ENCODE measurements at regions not wholly inside any gene's neighbourhood (a gene's known extent, or its start where the extent isn't known, plus 50 kb on each side); places are given as distances from the start of the nearest gene placed in this dataset.

GRCh38 chr11:42473106-42473505 lies 838.7 kb upstream of the API5 start:
- H3K4me3 ChIP-seq (replicated peaks in 1 of 3; ENCODE audit: insufficient read depth in 1 of 3, low read depth in 1 of 3, low read length in 3 of 3): no peak overlapping the region
- H3K4me1 ChIP-seq (ENCODE audit: control insufficient read depth, extremely low read depth, insufficient read depth, low read length): no peaks in the 10 kb centered on the region
- FAIRE-seq (no peak), DNase-seq (ENCODE audit: low read depth, low spot score) (no peak)
- H3K79me2 ChIP-seq (ENCODE audit: control insufficient read depth, insufficient read depth, low read length): no peaks in the 10 kb centered on the region
- H3K27ac ChIP-seq (ENCODE audit: insufficient read depth, low read depth, low read length): no peak overlapping the region
- H3K4me2 ChIP-seq (ENCODE audit: insufficient read depth, low read length): no peak overlapping the region
- no peaks in the 10 kb centered on the region for H4K20me1 ChIP-seq (replicated peaks; ENCODE audit: control insufficient read depth, extremely low read depth, insufficient read depth, low read length)
- dilution Hi-C loops (cut with MboI; ENCODE audit: extremely low pct_ligation_motif_present, low sequenced_read_pairs): no loop called here
- H3K9me3 ChIP-seq (replicated peaks; ENCODE audit: control insufficient read depth, insufficient read depth, low read length): no peaks in the 10 kb centered on the region
- no peak overlapping the region for H3K9ac ChIP-seq (replicated peaks; ENCODE audit: extremely low read depth, insufficient read depth, low read length)
- intact Hi-C loops (cut with micrococcal nuclease): no loop called here
- no peaks in the 10 kb centered on the region for H3K36me3 ChIP-seq (ENCODE audit: control insufficient read depth in 2 of 2, extremely low read depth in 1 of 2, insufficient read depth in 2 of 2, low read length in 2 of 2)
- BruUV-seq (replicated peaks): no TSS peak
- ChIA-PET POLR2A (no interaction called here), CTCF (no interaction called here)
- no peak for TF ChIP-seq EZH2 (IDR thresholded peaks at IDR 0.05; ENCODE audit: borderline replicate concordance, low read depth, low read length, severe bottlenecking)
- no peak for TF ChIP-seq MYC (IDR thresholded peaks at IDR 0.05; ENCODE audit: low read depth, low read length)
- TF ChIP-seq CTCF (IDR thresholded peaks at IDR 0.05; ENCODE audit: extremely low read depth in 1 of 2, insufficient read depth in 1 of 2, low read depth in 1 of 2, low read length in 2 of 2): no peak
- TF ChIP-seq GATA2 (IDR thresholded peaks at IDR 0.05; ENCODE audit: insufficient read depth, insufficient read length, low read depth, low read length): no peak
- no peaks in the 10 kb centered on the region for H3K27me3 ChIP-seq (ENCODE audit: control insufficient read depth in 2 of 2, insufficient read depth in 2 of 2, low read length in 2 of 2)
- H3K9me1 ChIP-seq (replicated peaks; ENCODE audit: control insufficient read depth, extremely low read depth, insufficient read depth, low read length): no peaks in the 10 kb centered on the region
- no peak overlapping the region for H2AFZ ChIP-seq (ENCODE audit: low read depth, low read length)

DNA sequence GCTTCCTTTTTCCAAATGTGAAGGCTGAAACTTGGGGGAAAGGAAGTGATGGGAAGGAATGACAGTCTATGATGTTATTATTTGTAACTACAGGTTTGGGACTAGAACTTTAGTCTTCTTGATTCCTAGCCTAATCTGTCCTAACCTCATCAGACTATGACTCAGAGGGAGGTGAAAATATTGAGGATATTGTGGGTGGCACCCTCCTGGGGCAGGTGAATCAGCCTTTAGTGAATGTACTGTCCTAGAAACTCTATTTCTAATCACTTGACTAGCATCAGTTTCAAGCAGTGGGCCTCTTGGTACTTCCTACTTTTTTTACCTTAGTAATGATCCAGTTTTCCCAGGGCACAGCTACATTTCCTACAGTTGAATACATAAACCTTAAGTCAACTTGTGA lies 829.0 kb upstream of the API5 start:
- dilution Hi-C loops (cut with MboI; ENCODE audit: extremely low pct_ligation_motif_present, low sequenced_read_pairs) (no loop called here), intact Hi-C loops (cut with micrococcal nuclease) (no loop called here)
- Histone ChIP-seq H3K36me3 (ENCODE audit: control insufficient read depth in 2 of 2, extremely low read depth in 1 of 2, insufficient read depth in 2 of 2, low read length in 2 of 2) (no peaks in the 10 kb centered on the region), H3K4me2 (ENCODE audit: insufficient read depth, low read length) (no peak overlapping the region), H3K79me2 (ENCODE audit: control insufficient read depth, insufficient read depth, low read length) (no peaks in the 10 kb centered on the region), H2AFZ (ENCODE audit: low read depth, low read length) (no peak overlapping the region), H3K9me1 (replicated peaks; ENCODE audit: control insufficient read depth, extremely low read depth, insufficient read depth, low read length) (no peaks in the 10 kb centered on the region), H4K20me1 (replicated peaks; ENCODE audit: control insufficient read depth, extremely low read depth, insufficient read depth, low read length) (no peaks in the 10 kb centered on the region), H3K27me3 (ENCODE audit: control insufficient read depth in 2 of 2, insufficient read depth in 2 of 2, low read length in 2 of 2) (no peaks in the 10 kb centered on the region), H3K9me3 (replicated peaks; ENCODE audit: control insufficient read depth, insufficient read depth, low read length) (no peaks in the 10 kb centered on the region), H3K27ac (ENCODE audit: insufficient read depth, low read depth, low read length) (no peak overlapping the region), H3K9ac (replicated peaks; ENCODE audit: extremely low read depth, insufficient read depth, low read length) (no peak overlapping the region), H3K4me3 (replicated peaks in 1 of 3; ENCODE audit: insufficient read depth in 1 of 3, low read depth in 1 of 3, low read length in 3 of 3) (no peak overlapping the region), H3K4me1 (ENCODE audit: control insufficient read depth, extremely low read depth, insufficient read depth, low read length) (no peaks in the 10 kb centered on the region)
- no peak for DNase-seq (ENCODE audit: low read depth, low spot score)
- CTCF ChIA-PET: no interaction called here
- no peak for TF ChIP-seq POLR2A (IDR thresholded peaks at IDR 0.05; ENCODE audit: low read depth, low read length)
- no peak for TF ChIP-seq MYC (IDR thresholded peaks at IDR 0.05; ENCODE audit: low read depth, low read length)
- TF ChIP-seq CTCF (IDR thresholded peaks at IDR 0.05; ENCODE audit: extremely low read depth in 1 of 2, insufficient read depth in 1 of 2, low read depth in 1 of 2, low read length in 2 of 2): no peak
- no peak for TF ChIP-seq JUN (IDR thresholded peaks at IDR 0.05; ENCODE audit: borderline replicate concordance, insufficient read depth, insufficient read length, low read depth)
- TF ChIP-seq GATA2 (IDR thresholded peaks at IDR 0.05; ENCODE audit: insufficient read depth, insufficient read length, low read depth, low read length): no peak
- TF ChIP-seq FOS (IDR thresholded peaks at IDR 0.05; ENCODE audit: borderline replicate concordance, insufficient read depth, low read length): no peak
- TF ChIP-seq POLR2AphosphoS5 (IDR thresholded peaks at IDR 0.05; ENCODE audit: insufficient read depth, low read depth, low read length): no peak
- FAIRE-seq: no peak
- POLR2A ChIA-PET: no interaction called here
- BruUV-seq (replicated peaks): no TSS peak

All from endothelial cell of umbilical vein (primary cell).